ENCODE measurements at regions not wholly inside any gene's neighbourhood (a gene's known extent, or its start where the extent isn't known, plus 50 kb on each side); places are given as distances from the start of the nearest gene placed in this dataset.

- H3K4me3 ChIP-seq (ENCODE audit: low read depth, poor library complexity, severe bottlenecking), result no peak overlapping the region
- intact Hi-C loops (cut with DNase I; ENCODE audit: low total_unique reads), result no loop called here
- no peak for DNase-seq (ENCODE audit: low spot score in 2 of 2)
- WGBS, 2 donors, result 36 to 54% methylated on average over 3 of the region's 3 CpGs
- TF ChIP-seq POLR2A (IDR thresholded peaks at IDR 0.05) (no peak), CTCF (IDR thresholded peaks at IDR 0.05) (no peak)
Measured at GRCh38 chr15:35907511-35907910, 361.5 kb upstream of the DPH6 start.

- WGBS, 2 donors, result 91 to 95% methylated on average over 3 of the region's 3 CpGs
- H3K4me3 ChIP-seq (ENCODE audit: low read depth, poor library complexity, severe bottlenecking), result no peak overlapping the region
- TF ChIP-seq POLR2A (IDR thresholded peaks at IDR 0.05) (no peak), CTCF (IDR thresholded peaks at IDR 0.05) (no peak)
- no peak for DNase-seq (ENCODE audit: low spot score in 2 of 2)
- intact Hi-C loops (cut with DNase I; ENCODE audit: low total_unique reads), result no loop called here
Measured at GRCh38 chr15:35909414-35909813, 363.4 kb upstream of the DPH6 start.

DNA sequence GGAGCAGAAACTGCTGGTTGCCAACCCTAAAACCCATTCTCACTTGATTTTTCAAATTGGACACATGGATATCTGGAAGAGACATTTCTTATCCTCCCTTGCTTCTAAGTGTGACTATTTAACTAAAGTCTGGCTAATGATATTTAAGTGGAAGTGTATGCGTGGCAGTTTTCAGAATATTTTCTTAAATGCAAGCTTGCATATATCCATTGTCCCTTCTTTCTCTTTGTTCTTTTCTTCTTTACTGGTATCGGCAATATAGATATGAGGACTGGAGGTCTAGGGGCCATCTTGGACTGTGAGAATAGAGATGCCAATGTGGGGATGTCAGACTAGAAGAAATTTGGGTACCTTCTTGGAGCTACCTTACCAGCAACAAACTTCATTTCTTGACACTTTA, 364.3 kb upstream of the DPH6 start:
- intact Hi-C loops (cut with DNase I; ENCODE audit: low total_unique reads), result no loop called here
- H3K4me3 ChIP-seq (ENCODE audit: low read depth, poor library complexity, severe bottlenecking), result no peak overlapping the region
- DNase-seq (ENCODE audit: low spot score in 2 of 2), result no peak
- 96 to 98% methylated on average over 2 of the region's 2 CpGs for WGBS, 2 donors
- TF ChIP-seq CTCF (IDR thresholded peaks at IDR 0.05) (no peak), POLR2A (IDR thresholded peaks at IDR 0.05) (no peak)

- DNase-seq (ENCODE audit: low spot score in 2 of 2), result no peak
- intact Hi-C loops (cut with DNase I; ENCODE audit: low total_unique reads), result no loop called here
- WGBS, 2 donors, result 68 to 92% methylated on average over 2 of the region's 2 CpGs
- no peak for TF ChIP-seq POLR2A (IDR thresholded peaks at IDR 0.05)
- H3K4me3 ChIP-seq (ENCODE audit: low read depth, poor library complexity, severe bottlenecking), result no peak overlapping the region
Measured at GRCh38 chr15:35911052-35911777, 365.2 kb upstream of the DPH6 start.

DNA sequence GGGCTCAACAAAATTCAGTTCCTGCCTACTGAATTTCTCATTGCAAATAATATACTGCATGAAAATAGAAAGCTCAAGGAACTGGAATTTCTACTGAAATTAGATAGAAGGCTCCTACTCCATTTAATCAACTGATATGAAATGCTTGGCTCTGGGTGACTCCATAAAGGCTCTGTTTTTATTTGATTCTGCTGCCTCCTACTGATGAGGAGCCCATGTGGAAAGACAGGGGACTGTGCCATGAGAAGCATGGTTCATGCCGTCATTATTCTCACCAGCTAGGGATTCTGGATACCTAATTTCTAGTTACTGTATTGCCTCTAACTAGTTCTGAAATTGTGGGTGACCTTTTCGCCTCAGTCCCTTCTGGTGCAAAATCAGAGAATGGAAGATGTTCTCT, 366.2 kb upstream of the DPH6 start:
- intact Hi-C loops (cut with DNase I; ENCODE audit: low total_unique reads), result no loop called here
- no peak for DNase-seq (ENCODE audit: low spot score in 2 of 2)
- no peak overlapping the region for H3K4me3 ChIP-seq (ENCODE audit: low read depth, poor library complexity, severe bottlenecking)
- 87 to 88% methylated on average over 2 of the region's 2 CpGs for WGBS, 2 donors
- TF ChIP-seq CTCF (IDR thresholded peaks at IDR 0.05) (no peak), POLR2A (IDR thresholded peaks at IDR 0.05) (no peak)

DNA sequence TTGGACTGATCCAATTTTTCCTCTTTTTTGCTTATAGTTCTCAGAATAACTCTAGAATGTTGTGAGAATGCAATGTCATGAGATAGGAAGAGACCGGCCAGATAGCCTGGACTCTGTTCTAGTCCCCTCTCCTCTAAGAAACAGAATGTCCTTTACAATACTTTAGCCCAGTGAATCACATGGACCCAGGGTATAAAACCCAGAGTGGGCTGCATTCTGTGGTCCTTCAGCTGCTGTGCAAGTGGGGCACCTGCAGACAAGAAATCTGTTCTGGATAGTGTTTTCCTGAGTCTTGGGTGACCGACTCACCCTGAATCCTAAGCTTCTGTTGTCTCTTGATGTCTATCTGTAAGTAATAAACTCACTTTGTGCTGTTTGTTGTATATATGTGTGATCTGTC, 368.6 kb upstream of the DPH6 start:
- 85% methylated on average over 2 of the region's 2 CpGs for whole genome bisulfite sequencing, 2 donors
- no peak for DNase-seq (ENCODE audit: low spot score in 2 of 2)
- H3K4me3 ChIP-seq (ENCODE audit: low read depth, poor library complexity, severe bottlenecking), result no peak overlapping the region
- intact Hi-C loops (cut with DNase I; ENCODE audit: low total_unique reads), result no loop called here
- no peak for TF ChIP-seq POLR2A (IDR thresholded peaks at IDR 0.05)
- TF ChIP-seq CTCF (IDR thresholded peaks at IDR 0.05), result no peak

All from lower leg skin (tissue), 4 donors.